RKO (cell line): ENCODE measurements at regions not wholly inside any gene's neighbourhood (a gene's known extent, or its start where the extent isn't known, plus 50 kb on each side); places are given as distances from the start of the nearest gene placed in this dataset.
"Not testable (repeated sequence)": the region's sequence is repeated elsewhere in the genome, so short reads cannot be mapped to it uniquely, and the experiment has no call there.

ENCODE experiments used
- DNase-seq: peaks from one replicate; pipeline ENCODE4 v3.0.0-alpha.2; 2016; ENCODE audit warnings: low spot score

DNA sequence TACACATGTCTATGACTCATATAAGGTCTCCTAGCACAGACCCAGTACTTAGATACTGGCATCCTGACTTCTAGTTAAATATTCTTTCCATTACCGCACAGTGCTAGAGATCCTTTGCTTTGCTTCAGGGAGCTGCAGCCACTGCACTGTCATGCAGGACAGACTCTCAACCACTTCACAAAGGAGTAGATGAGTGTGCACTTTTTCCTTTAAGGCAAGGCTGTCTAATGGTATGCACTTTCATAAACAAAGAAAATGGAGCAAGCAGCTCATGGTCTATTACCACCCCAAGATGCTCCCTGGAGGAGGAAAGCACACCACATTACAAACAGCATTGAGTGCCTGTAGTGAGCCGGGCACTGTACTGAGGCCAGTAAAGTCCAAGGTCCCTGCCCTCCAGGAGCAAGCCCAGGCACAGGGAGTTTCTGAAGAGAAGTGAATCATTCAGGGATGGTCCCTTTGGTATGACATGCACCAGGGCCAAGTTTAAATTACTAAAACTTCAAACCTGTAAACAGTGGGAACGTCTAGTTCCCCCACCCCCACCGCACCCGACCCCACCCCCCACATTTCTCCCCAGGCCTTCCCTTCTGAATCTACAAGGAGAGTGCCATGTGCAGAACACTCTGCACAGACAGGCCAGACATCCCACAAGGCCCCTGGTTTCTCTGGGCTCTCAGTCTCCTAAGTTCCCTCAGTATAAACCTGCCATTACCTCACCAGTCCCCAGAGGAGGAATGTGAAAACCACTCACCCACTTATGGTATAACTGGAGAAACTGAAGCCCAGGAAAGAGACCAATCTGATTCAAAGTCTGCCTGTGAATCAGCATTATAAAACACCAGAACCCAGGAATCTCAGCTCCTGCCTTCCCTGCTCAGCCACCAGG lies 107.8 kb upstream of the BCL6 start:
- DNase-seq, result no peak

- DNase-seq, result no peak
These were observed 109.9 kb upstream of the BCL6 start for GRCh38 chr3:187855131-187855530.

DNA sequence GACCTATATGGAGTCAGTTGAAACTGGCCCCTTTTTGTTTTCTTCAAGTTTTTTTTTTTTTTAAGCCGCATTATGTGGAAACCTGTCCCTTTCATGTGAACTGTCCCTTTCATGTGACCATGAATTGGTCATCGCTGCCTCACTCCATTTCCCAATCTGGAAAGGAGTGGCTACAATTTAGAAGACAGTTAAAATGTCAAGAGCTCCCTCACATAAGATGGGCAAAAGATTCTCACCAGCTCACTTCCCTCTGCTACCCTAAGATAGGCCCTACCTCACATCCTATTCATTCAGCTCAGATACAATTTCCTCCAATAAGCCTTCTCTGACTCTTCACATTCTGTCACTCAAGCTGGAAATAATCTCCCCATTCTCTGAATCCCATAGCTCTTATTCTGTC lies 111.3 kb upstream of the BCL6 start:
- DNase-seq, result no peak

GRCh38 chr3:187858041-187858440 lies 112.8 kb upstream of the BCL6 start:
- DNase-seq, result no peak

DNA sequence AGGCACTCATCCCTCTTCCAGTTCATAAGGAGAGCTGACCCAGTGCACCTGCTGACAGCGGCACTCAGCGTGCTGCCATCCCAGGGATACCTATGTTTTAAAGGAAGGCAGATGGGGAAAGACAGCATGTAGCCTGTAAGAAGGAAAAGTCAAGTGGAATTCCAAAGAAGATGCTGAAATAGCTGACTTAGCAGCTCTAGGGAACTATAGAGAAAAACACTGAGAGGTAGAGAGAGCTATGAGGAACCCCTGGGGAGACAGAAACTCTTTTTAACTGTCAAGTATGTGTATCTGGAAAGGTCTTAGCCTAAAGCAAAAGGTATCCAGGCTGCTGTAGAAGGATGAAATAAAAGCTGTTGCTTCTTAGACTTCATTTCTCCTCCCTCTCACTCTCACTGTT lies 113.4 kb upstream of the BCL6 start:
- DNase-seq, result no peak

DNA sequence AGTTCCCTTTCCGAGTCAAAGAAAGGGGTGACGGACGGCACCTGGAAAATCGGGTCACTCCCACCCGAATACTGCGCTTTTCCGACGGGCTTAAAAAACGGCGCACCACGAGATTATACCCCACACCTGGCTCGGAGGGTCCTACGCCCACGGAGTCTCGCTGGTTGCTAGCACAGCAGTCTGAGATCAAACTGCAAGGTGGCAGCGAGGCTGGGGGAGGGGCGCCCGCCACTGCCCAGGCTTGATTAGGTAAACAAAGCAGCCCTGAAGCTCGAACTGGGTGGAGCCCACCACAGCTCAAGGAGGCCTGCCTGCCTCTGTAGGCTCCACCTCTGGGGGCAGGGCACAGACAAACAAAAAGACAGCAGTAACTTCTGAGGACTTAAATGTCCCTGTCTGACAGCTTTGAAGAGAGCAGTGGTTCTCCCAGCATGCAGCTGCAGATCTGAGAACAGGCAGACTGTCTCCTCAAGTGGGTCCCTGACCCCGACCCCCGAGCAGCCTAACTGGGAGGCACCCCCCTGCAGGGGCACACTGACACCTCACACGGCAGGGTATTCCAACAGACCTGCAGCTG lies 117.5 kb upstream of the BCL6 start:
- not testable (repeated sequence) for DNase-seq

DNA sequence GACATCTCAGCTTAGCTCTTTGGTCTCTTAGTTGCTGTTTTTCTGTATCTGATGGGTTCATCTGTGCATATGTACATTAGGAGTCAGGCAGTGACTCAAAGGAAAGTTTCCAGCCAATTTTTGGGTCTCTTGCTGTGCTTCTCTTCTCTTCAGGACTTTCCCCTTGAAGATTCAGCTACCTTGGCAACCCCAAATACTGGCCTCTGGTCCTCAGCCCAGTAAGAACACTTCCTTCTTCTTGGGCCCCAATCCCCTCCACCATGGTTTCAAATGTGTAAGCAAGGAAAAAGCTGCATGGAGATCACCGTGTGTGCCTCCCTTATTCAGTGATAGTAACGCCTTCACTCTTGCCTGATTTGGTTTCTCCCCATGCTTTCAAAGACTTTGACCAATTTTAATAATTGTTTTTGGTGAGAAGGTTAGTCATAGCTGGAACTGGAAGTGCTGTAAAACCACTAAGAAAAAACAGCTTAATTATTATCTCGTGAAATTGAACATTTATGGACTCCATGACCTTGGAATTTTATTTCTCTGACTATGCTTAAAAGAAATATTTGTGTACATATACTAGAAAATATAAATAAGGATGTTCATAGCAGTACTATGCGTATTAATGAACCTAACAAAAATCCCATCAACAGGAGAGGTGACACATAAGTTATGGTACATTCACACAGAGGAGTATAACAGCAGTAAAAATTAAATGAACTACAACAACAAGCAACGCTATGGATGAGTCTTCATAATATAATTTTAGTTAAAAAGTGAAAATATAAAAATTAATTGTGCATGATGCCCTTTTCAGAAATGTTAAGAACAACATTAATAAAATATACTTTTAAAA lies 125.3 kb upstream of the BCL6 start:
- DNase-seq, result no peak

- DNase-seq, result no peak
These were observed 125.9 kb upstream of the BCL6 start for GRCh38 chr3:187871204-187871591.

DNA sequence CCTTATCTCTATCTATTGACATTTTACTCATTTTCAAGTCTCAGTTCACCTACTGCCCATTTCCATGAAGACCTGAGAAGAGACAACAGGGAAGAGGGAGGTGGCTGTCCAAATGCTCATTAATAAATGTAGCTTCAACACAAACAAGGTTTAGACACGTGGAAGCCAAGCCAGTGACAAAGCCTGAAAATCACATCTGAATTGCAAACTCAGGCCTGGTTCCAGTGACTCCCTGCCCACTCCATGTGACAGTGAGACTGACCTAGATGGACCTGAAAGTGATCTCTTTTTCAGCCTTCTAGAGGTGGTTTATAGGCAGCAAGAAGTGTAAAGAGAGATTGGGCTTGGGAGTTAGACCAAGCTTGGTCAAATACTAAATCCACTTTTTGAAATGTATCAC lies 126.6 kb upstream of the BCL6 start:
- no peak for DNase-seq

DNA sequence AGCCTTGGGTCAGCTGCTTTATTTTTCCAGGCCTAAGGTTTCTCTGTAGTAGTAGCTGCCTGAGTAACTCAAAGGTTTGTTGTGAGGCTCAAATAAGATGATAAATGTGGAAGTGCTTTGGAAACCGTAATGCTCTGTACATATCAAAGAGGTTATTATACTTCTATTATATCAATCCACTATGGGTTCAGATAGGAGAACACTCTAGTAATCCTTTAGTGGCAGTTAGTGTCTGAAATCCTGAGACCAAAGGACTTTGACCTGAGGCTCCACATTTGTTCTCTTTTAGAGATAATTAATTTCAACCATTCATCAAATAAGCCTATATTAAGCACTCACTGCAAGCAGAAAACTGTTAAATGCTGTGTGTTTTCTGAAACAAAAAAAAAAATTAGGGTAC lies 128.6 kb upstream of the BCL6 start:
- no peak for DNase-seq

DNA sequence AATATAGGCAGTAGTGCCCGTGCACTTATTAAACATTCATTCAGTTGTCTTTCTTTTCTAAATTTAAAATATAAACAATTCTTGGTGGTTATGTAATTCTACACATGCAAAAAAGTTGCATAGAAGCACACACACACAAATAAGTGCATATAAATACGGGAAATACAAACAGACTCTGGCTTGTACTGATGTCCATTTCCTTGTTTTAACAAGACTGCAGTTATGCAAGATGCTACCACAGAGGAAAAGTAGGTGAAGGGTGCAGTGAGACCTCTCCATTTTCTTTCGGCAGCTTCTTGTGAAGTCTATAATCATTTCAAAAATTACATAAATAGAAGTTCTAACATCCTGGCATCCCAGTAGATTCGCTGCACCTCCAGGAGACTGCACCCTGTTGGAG lies 130.6 kb upstream of the BCL6 start:
- no peak for DNase-seq

DNA sequence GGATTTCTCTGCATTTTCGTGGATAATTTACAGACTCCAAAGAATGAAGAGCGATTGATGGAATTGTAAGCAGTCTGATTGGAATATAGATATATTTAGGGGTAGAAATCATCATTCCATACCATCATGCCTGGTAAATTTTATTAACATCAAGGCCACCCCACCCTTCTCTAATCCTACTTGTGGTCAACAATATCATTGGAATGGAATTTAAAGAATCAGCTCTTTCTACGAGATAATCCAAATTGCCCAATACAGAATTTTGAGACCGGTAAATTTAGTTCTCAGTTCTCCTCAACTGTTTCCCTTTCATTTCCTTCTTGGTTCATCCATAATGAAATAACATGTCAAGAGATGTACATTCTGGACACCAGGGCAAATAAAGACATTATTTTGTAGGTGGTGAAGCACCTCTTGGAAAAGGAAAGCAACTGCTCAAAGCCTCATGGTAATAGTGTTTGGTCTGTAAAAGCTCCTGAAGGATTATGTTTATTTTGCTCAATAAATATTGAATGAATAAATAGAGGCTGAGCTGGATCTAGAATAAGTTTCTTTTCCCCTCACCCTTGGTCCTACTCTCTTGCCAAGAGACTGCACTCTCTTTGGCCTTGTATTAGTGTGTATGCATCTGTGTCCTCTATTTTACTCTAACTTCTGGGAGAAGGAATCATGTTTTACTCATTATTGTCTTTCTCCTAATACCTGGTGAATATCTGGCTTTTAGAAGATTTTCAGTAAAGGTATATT lies 133.7 kb upstream of the BCL6 start:
- DNase-seq, result no peak

DNA sequence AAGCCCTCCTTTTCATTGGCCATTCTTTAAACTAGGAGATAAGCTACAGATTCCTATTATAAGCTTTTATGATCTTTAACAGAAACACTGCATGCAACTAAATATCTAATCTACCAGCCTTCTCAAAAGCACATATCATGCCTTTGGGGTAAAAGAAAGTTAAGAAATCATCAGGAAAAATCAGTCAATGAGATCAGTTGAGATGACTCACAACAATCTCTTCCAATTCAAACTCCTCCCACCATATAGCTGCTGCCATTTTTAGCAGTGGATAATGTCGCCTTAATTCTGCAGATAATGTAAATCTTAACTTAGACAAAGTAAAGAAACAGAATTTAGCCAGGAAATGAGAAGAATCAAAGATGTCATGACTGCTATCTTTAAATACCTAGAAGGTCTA lies 135.2 kb upstream of the BCL6 start:
- DNase-seq, result no peak

DNA sequence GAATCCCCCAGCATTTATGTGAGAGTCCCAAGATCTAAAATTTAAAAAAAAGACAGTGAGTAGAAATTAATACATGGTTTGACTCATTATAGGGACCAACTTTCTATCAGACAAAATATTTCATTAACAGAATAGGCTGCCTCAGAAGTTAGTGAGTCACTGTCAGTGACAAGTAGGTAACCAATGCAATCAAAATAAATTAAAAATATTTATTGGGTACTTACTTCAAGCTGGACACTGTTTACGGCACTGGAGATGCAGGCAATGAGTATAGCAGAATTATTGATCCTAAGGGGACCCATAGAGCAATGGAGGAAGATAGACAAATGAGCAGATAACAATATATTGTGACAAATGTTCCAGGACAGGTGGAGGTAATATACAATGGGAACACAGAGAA lies 135.6 kb upstream of the BCL6 start:
- no peak for DNase-seq

GRCh38 chr3:187888701-187889100 lies 143.4 kb upstream of the BCL6 start:
- DNase-seq, result no peak

DNA sequence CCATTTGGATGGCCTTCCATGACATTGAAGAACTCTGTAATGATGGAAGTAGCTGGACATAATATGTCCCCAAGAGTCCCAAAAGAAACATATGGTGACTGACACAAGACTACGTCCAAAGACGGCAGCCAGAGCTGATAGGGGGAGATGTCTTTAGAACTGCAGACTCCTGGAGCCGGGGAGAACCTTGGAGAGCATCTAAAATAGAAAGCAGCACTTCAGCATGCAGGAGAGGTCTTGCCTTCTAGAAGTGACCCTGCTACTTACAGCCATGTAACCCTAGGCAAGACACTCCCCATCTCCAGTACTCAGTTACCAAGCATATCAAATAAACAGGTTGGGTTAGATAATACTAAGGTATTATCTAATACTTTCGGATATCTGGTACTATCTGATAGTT lies 143.8 kb upstream of the BCL6 start:
- no peak for DNase-seq

DNA sequence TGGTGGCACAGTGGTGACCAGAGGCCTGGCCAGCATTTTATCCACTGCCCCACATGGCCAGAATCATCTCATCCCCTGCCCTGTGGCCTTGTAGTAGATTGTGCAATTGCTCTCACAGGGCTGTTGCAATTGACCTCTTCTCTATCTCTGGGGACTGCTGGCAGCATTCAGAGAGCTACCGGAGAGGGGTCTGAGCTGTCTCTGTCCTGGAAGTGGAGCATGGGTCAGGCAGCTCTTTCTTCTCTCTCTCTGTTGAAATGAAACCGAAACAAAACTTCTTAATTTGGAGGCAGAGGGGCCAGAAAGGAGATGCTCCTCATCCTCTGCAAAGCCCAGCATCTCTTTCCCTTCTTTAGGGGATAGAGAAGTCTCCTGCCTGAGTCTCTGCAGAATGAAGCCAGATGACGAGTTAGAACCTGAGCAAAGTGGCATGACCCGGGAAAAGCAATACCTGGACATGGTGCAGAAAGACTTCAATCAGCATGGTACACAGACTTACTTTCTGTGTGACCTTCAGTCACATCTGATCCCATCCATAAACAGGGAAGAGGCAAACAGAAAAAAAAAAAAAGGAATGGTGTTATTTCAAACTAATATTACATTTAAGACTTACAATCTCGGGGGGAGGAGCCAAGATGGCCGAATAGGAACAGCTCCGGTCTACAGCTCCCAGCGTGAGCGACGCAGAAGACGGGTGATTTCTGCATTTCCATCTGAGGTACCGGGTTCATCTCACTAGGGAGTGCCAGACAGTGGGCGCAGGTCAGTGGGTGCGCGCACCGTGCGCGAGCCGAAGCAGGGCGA lies 144.5 kb upstream of the BCL6 start:
- DNase-seq, result no peak

GRCh38 chr3:187890405-187890752 lies 145.1 kb upstream of the BCL6 start:
- DNase-seq, result not testable (repeated sequence)

DNA sequence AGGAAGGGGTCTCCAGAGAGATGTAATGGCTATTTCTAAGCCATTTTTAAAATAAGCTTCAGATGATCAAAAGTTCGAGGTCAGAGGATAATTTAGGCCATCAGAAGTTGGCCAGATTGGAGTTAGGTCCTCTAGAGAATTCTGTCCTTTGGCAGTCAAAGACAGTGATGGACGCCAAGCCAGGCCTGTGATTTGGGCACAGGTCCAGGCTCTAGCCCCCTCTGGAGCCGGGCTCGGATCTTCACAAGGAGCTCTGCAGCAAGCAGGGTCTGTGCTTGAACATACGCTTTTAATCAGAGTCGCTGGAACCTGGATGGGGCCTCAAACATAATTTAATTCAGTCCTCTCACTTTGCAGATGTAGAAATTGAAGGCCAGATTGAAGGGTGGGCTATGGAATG lies 151.4 kb upstream of the BCL6 start:
- DNase-seq, result no peak

- DNase-seq, result no peak
These were observed 154.0 kb upstream of the BCL6 start for GRCh38 chr3:187899246-187899645.

DNA sequence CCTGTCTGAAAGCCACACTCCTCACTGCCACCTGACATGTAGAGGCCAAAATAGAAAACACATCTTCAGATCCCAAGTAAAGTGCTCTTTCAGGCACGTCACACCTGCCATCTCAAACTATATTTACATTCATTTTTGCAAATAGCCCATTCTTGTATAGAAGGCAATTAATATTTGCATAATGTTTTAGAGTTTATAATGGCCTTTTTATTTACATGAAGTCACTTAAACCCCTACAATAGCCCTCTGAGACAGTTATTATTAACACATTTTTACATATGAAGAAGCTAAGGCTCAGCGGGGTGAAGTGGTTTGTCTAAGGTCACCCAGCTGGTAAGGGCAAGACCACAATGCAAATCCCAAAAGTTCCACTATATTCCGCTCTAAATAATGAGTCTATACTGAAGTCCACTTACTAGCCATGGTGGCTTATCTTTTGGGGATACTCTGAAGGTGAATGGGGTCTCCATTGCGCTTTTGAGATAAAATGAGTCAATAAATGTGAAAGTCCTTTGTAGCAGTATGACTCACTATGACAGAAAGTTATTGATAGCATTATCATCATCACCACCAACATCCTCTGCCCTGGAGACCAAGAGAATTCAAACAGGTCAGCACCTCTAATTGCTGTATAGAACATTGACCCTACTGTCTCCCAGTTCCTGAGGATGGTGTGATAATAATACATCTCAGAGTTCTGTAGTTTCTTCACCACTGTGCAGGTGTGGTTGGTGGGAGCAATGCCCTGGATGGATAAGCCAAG lies 155.9 kb upstream of the BCL6 start:
- no peak for DNase-seq
